Omental fat pad (tissue), 3 donors: ENCODE measurements at regions not wholly inside any gene's neighbourhood (a gene's known extent, or its start where the extent isn't known, plus 50 kb on each side); places are given as distances from the start of the nearest gene placed in this dataset.

ENCODE experiments used
- ATAC-seq: fragments of 150-250 bp; one replicate; pipeline ENCODE4 v1.9.1; 2016; ENCODE audit warnings: mild to moderate bottlenecking, moderate library complexity; ENCODE audit not compliant: low FRiP score
- DNase-seq: peaks from one replicate; pipeline ENCODE4 v3.0.0-alpha.2; 2019; ENCODE audit warnings: low spot score
- CTCF ChIP-seq, 3 donors: fragments of 450-650 bp; IDR thresholded peaks; one replicate each; pipeline ENCODE4 v1.5.1; 2016 to 2017; ENCODE audit warnings: antibody characterized with exemption in 3 of 3, mild to moderate bottlenecking in 3 of 3, moderate library complexity in 2 of 3

- no peak for TF ChIP-seq CTCF (IDR thresholded peaks at IDR 0.05)
- DNase-seq (no peak), ATAC-seq (no peak)
Measured at GRCh38 chr10:4555920-4556319, 270.1 kb upstream of the AKR1E2 start.

DNA sequence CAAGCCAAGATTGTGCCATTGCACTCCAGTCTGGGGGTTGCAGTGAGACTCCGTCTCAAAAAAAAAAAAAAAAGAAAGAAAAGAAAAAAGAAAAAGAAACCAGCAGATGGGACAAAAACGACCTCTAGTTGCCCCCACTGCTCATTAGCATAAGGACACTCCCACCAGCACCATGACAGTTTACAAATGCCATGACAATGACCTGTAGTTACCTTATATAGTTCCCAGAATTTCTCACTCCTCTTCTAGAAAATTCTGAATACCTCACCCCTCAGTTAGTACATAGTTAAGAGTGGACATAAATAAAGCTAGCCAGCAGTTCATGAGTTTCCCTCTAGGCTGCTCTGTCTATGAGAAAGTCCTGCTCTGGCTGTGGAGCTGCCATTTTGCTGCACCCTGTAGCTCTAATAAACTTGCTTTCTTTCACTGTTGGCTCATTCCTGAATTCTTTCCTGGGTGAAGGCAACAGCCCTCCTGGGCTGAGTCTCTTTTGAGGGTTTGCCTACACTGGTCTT, 276.8 kb upstream of the AKR1E2 start:
- no peak for ATAC-seq
- no peak for TF ChIP-seq CTCF (IDR thresholded peaks at IDR 0.05)
- no peak for DNase-seq

GRCh38 chr10:4546931-4547330, 279.1 kb upstream of the AKR1E2 start:
- ATAC-seq (no peak), DNase-seq (no peak)
- no peak for TF ChIP-seq CTCF (IDR thresholded peaks at IDR 0.05)

- ATAC-seq, result no peak
- no peak for TF ChIP-seq CTCF (IDR thresholded peaks at IDR 0.05)
- DNase-seq, result no peak
Measured at GRCh38 chr10:4546500-4546899, 279.5 kb upstream of the AKR1E2 start.

DNA sequence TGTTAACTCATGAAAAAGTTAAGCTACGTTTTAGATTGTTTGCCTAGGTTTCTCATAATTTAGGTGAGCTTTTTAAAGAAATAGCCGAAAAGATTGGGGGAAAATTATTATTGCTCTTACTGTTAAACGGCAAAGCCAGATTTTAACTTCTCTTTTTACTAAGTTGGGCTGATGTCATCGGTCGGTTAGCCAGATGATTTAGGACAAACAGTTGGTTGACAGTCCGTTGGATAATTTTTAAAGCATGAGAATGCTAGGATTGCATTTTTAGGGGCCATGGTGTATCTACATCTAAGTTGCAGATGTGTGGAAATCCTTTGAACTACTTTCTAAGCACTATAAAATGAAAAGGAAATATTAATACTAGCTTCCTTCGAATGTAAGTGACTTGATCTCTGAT, 280.9 kb upstream of the AKR1E2 start:
- DNase-seq (no peak), ATAC-seq (no peak)
- no peak for TF ChIP-seq CTCF (IDR thresholded peaks at IDR 0.05)

GRCh38 chr10:4543938-4544533, 282.0 kb upstream of the AKR1E2 start:
- TF ChIP-seq CTCF (IDR thresholded peaks at IDR 0.05), result no peak
- ATAC-seq (no peak), DNase-seq (no peak)

DNA sequence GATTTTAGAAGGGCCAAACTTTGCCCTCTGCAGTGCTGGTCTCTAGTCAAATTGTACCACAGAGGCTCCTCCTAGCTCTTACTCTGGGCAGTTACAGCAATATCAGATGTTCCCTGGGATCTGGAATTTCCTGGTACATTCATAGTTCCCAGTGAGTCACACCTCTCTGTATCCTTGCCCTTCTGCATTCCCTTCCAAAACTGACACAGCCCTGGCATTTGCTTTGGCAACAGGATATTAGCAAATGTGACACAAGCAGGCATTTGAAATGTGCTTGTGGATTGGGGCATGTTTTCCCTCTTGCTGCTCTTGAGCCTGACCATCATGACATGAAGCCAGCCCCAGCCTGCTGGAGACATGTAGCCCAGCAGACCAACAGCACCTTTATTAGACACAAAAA, 284.7 kb upstream of the AKR1E2 start:
- ATAC-seq (no peak), DNase-seq (no peak)
- no peak for TF ChIP-seq CTCF (IDR thresholded peaks at IDR 0.05)
